ENCODE measurements at regions not wholly inside any gene's neighbourhood (a gene's known extent, or its start where the extent isn't known, plus 50 kb on each side); places are given as distances from the start of the nearest gene placed in this dataset.

DNA sequence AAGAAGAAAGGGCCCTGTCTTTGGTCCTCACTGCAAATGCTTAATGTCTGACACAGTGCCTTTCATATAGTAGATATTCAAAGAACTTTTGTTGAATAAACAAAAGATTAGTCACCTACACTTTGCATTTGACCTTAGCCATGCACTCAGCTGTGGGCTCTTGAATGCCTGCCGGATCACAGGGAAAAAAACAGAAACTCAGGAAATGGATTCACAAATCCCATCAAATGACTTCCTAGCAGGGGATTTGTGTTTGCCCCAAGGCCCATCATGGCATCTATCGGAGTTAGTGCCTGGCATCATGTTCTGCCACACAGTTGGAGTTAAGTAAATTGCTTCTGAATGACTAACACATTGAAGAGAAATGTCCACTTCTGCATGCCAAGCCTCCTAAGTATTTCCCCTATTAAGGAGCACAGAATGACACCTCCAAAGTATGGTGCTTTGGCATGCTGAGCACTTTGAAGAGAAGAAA lies 72.3 kb upstream of the DST start:
- Histone ChIP-seq H3K36me3 (ENCODE audit: insufficient read depth, insufficient read length, low read length) (no peaks in the 10 kb centered on the region), H3K27me3 (ENCODE audit: insufficient read depth, insufficient read length) (no peaks in the 10 kb centered on the region), H3K4me1 (ENCODE audit: insufficient read depth, insufficient read length) (no peaks in the 10 kb centered on the region), H3K4me3 (ENCODE audit: insufficient read length, low read depth) (no peak overlapping the region), H3K9ac (ENCODE audit: insufficient read length, low read depth) (no peak overlapping the region), H3K9me3 (ENCODE audit: insufficient read depth, low read length) (peaks cover 26% of the 10 kb centered on the region)
- TF ChIP-seq SUZ12 (IDR thresholded peaks at IDR 0.05; ENCODE audit: extremely low read depth, insufficient read depth, insufficient read length) = no peak
- no peak for TF ChIP-seq ZNF274 (IDR thresholded peaks at IDR 0.05; ENCODE audit: low read depth, low read length)
- TF ChIP-seq YY1 (IDR thresholded peaks at IDR 0.05; ENCODE audit: insufficient read depth, insufficient read length) = no peak
- peak; percentile 33 for DNase-seq (ENCODE audit: low read depth, low spot score)

DNA sequence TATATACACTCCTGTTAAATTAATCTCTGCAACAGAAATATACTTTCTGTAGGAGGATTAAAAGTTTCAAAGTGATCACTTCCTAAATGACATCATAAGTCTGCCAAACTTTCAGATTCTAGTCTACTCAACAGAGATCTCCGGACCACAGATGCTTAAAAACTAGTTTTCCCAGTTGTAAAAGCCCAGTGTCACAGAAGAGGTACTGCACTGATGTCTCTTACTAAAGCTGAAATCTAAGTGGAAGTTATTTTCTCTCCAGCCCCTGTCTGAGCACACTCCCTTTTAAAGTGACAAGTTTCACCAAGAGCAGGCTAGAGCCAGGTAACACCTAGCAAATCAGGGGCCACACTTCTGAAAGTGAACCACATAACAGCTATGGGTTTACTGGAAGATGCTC lies 71.6 kb upstream of the DST start:
- H3K36me3 ChIP-seq (ENCODE audit: insufficient read depth, insufficient read length, low read length) = no peaks in the 10 kb centered on the region
- no peak overlapping the region for H3K9ac ChIP-seq (ENCODE audit: insufficient read length, low read depth)
- H3K4me3 ChIP-seq (ENCODE audit: insufficient read length, low read depth) = no peak overlapping the region
- DNase-seq (ENCODE audit: low read depth, low spot score) = no peak
- TF ChIP-seq YY1 (IDR thresholded peaks at IDR 0.05; ENCODE audit: insufficient read depth, insufficient read length) (no peak), ZNF274 (IDR thresholded peaks at IDR 0.05; ENCODE audit: low read depth, low read length) (no peak), SUZ12 (IDR thresholded peaks at IDR 0.05; ENCODE audit: extremely low read depth, insufficient read depth, insufficient read length) (no peak)
- peaks cover 22% of the 10 kb centered on the region for H3K9me3 ChIP-seq (ENCODE audit: insufficient read depth, low read length)
- no peaks in the 10 kb centered on the region for H3K27me3 ChIP-seq (ENCODE audit: insufficient read depth, insufficient read length)
- H3K4me1 ChIP-seq (ENCODE audit: insufficient read depth, insufficient read length) = no peaks in the 10 kb centered on the region

DNA sequence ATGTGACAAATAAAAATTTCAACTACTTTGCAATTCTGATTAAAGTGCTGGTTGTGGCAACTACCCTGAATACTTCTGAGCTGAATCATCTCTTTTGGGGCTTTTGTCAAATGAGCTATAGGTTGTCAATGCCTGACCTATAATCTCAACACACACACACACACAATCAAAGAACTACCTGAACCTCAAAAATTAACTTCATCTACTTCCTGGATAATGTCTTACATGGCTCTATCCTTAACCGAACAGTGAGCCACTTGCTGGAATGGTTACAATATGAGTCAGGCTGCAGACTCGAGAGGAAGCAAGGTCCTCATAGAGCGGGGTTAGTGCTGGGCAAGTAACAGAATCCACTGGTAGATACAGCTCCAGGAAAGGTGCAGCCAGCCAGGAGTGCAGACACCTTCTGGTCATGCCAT lies 70.6 kb upstream of the DST start:
- DNase-seq (ENCODE audit: low read depth, low spot score) = no peak
- H3K4me1 ChIP-seq (ENCODE audit: insufficient read depth, insufficient read length) = no peaks in the 10 kb centered on the region
- no peaks in the 10 kb centered on the region for H3K27me3 ChIP-seq (ENCODE audit: insufficient read depth, insufficient read length)
- no peak overlapping the region for H3K4me3 ChIP-seq (ENCODE audit: insufficient read length, low read depth)
- no peaks in the 10 kb centered on the region for H3K36me3 ChIP-seq (ENCODE audit: insufficient read depth, insufficient read length, low read length)
- peaks cover 12% of the 10 kb centered on the region for H3K9me3 ChIP-seq (ENCODE audit: insufficient read depth, low read length)
- no peak for TF ChIP-seq YY1 (IDR thresholded peaks at IDR 0.05; ENCODE audit: insufficient read depth, insufficient read length)
- TF ChIP-seq SUZ12 (IDR thresholded peaks at IDR 0.05; ENCODE audit: extremely low read depth, insufficient read depth, insufficient read length) = no peak
- TF ChIP-seq ZNF274 (IDR thresholded peaks at IDR 0.05; ENCODE audit: low read depth, low read length) = no peak
- H3K9ac ChIP-seq (ENCODE audit: insufficient read length, low read depth) = no peak overlapping the region

DNA sequence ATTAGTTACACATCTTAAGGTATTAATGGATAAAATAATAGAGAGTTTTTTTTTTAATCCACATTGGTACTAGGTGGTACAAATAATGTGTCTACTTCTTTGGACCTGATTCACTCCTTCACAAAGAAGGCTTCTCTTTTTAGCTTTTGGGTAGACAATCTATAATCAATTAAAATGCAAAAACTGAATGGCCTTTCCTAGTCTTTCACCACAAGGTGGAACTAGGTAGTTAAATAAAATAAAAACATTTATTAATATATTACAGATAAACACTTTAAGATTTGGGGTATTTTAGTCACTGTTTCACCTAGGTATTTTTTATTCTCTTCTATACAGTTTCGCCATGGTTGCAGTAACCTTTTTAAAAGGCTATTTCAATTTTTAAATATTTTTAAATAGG lies 68.3 kb upstream of the DST start:
- Histone ChIP-seq H3K4me1 (ENCODE audit: insufficient read depth, insufficient read length) (no peaks in the 10 kb centered on the region), H3K4me3 (ENCODE audit: insufficient read length, low read depth) (no peak overlapping the region), H3K9ac (ENCODE audit: insufficient read length, low read depth) (no peak overlapping the region), H3K9me3 (ENCODE audit: insufficient read depth, low read length) (no peaks in the 10 kb centered on the region), H3K27me3 (ENCODE audit: insufficient read depth, insufficient read length) (no peaks in the 10 kb centered on the region), H3K36me3 (ENCODE audit: insufficient read depth, insufficient read length, low read length) (no peaks in the 10 kb centered on the region)
- TF ChIP-seq YY1 (IDR thresholded peaks at IDR 0.05; ENCODE audit: insufficient read depth, insufficient read length) = no peak
- no peak for TF ChIP-seq ZNF274 (IDR thresholded peaks at IDR 0.05; ENCODE audit: low read depth, low read length)
- no peak for TF ChIP-seq SUZ12 (IDR thresholded peaks at IDR 0.05; ENCODE audit: extremely low read depth, insufficient read depth, insufficient read length)
- no peak for DNase-seq (ENCODE audit: low read depth, low spot score)

DNA sequence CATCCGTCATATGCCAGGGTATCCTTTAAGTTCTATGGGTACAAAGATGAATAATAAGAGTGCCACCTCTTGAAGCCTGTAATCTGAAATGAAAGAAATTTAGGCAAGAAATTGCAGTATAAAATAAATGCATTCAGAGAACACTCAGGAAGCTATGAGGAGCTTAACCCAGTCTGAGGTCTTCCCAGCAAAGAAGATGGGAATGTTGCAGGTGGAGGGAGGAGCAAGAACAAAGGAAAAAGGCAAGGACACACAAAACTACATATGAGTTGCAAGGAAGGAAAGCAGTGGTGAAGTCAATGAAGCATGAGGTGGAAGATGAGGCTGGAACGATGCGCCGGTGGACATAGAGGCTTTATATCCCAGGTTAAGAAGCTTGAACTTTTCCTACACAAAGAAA lies 67.0 kb upstream of the DST start:
- no peak overlapping the region for H3K9ac ChIP-seq (ENCODE audit: insufficient read length, low read depth)

DNA sequence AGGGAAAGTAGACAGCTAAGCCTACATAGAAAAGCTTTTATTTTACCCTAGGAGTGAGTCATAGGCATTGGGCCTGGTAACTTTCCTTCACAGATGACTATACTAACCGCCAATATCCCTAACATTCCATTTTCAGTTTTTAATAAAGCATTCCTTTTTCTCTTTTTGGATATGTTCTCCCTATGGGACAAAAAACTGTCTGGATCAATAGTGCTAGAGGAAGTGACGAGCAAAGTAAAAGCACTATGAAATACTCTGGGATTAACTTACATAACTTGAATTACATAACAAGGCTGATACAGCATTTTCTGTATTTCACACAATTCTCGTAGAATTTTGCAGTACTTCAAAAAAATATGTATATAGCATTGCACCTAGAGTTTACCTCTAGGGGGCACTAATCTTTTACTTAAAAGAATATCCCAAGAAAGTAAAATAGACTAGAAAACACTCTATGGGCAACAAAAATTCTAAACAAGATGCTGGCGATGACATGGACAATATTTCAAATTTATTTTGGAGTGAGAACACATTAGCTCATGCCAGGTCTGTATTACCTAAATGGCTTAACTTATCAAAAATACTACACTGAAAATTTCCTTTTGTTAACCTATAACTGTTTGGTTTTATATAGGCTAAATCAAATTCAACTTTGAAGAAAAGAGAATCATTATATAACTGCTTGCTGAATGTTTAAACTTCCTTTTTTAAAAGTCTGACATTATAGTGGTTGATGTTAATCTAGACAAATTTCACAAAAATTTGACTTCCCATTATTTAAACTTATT lies 66.3 kb upstream of the DST start:
- no peak overlapping the region for H3K4me3 ChIP-seq (ENCODE audit: insufficient read length, low read depth)
- no peak for DNase-seq (ENCODE audit: low read depth, low spot score)

More for the DNA sequence above, 67.0 kb upstream of the DST start:
- Histone ChIP-seq H3K4me3 (ENCODE audit: insufficient read length, low read depth) (no peak overlapping the region), H3K9me3 (ENCODE audit: insufficient read depth, low read length) (no peaks in the 10 kb centered on the region), H3K27me3 (ENCODE audit: insufficient read depth, insufficient read length) (no peaks in the 10 kb centered on the region), H3K36me3 (ENCODE audit: insufficient read depth, insufficient read length, low read length) (no peaks in the 10 kb centered on the region), H3K4me1 (ENCODE audit: insufficient read depth, insufficient read length) (no peaks in the 10 kb centered on the region)
- no peak for DNase-seq (ENCODE audit: low read depth, low spot score)
- TF ChIP-seq YY1 (IDR thresholded peaks at IDR 0.05; ENCODE audit: insufficient read depth, insufficient read length) = no peak
- no peak for TF ChIP-seq ZNF274 (IDR thresholded peaks at IDR 0.05; ENCODE audit: low read depth, low read length)
- no peak for TF ChIP-seq SUZ12 (IDR thresholded peaks at IDR 0.05; ENCODE audit: extremely low read depth, insufficient read depth, insufficient read length)

DNA sequence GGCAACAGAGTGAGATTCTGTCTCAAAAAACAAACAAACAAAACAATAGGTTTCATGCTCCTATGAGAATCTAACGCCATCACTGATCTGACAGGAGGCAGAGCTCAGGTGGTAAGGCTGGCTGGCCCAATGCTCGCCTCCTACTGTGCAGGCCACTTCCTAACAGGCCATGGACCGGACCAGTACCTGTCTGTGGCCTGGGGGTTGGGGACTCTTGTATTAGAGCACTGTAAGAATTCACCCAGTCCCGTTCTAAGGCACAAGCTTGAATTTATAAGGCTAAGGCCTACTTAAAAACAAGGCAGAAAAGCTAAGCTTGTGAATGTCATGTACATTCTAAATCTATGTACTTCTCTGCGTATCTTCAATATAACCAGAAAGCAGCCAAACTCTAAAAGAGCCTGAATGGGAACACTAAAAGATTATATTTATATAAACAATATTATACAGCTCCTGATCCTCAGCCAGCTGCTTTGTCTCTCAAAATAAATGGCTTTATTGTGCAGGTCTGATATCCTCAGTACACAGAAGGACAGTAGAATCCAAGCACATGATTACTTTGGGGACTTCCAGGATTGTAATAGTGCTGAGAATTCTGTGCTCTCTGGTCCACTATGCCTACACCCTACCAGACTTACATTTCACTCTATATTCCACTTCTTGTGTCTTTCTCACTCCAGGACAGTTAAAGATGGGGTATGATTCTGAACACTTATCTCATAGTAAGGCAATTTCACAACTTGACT lies 64.5 kb upstream of the DST start:
- no peak for TF ChIP-seq ZNF274 (IDR thresholded peaks at IDR 0.05; ENCODE audit: low read depth, low read length)
- TF ChIP-seq SUZ12 (IDR thresholded peaks at IDR 0.05; ENCODE audit: extremely low read depth, insufficient read depth, insufficient read length) = no peak
- TF ChIP-seq YY1 (IDR thresholded peaks at IDR 0.05; ENCODE audit: insufficient read depth, insufficient read length) = no peak
- Histone ChIP-seq H3K4me1 (ENCODE audit: insufficient read depth, insufficient read length) (no peaks in the 10 kb centered on the region), H3K27me3 (ENCODE audit: insufficient read depth, insufficient read length) (no peaks in the 10 kb centered on the region), H3K4me3 (ENCODE audit: insufficient read length, low read depth) (no peak overlapping the region), H3K9me3 (ENCODE audit: insufficient read depth, low read length) (no peaks in the 10 kb centered on the region), H3K9ac (ENCODE audit: insufficient read length, low read depth) (no peak overlapping the region), H3K36me3 (ENCODE audit: insufficient read depth, insufficient read length, low read length) (peaks cover 3% of the 10 kb centered on the region)
- no peak for DNase-seq (ENCODE audit: low read depth, low spot score)

More for the DNA sequence above, 66.3 kb upstream of the DST start:
- TF ChIP-seq ZNF274 (IDR thresholded peaks at IDR 0.05; ENCODE audit: low read depth, low read length) (no peak), YY1 (IDR thresholded peaks at IDR 0.05; ENCODE audit: insufficient read depth, insufficient read length) (no peak), SUZ12 (IDR thresholded peaks at IDR 0.05; ENCODE audit: extremely low read depth, insufficient read depth, insufficient read length) (no peak)
- Histone ChIP-seq H3K4me1 (ENCODE audit: insufficient read depth, insufficient read length) (no peaks in the 10 kb centered on the region), H3K27me3 (ENCODE audit: insufficient read depth, insufficient read length) (no peaks in the 10 kb centered on the region), H3K9me3 (ENCODE audit: insufficient read depth, low read length) (no peaks in the 10 kb centered on the region), H3K9ac (ENCODE audit: insufficient read length, low read depth) (no peak overlapping the region), H3K36me3 (ENCODE audit: insufficient read depth, insufficient read length, low read length) (no peaks in the 10 kb centered on the region)

All from NT2/D1 (cell line).